GM23338 (cell line): ENCODE measurements at regions not wholly inside any gene's neighbourhood (a gene's known extent, or its start where the extent isn't known, plus 50 kb on each side); places are given as distances from the start of the nearest gene placed in this dataset.

Experiments
- CTCF ChIP-seq, 2 experiments: fragments of 200-600 bp in 1 of 2; sonication (generic) in 1 of 2; conservative IDR thresholded peaks; 2 replicates each; pipeline versions ENCODE4 v1.5.1 to v1.6.1; 2016 to 2017; ENCODE audit warnings: antibody characterized with exemption in 2 of 2, low read depth in 2 of 2, mild to moderate bottlenecking in 2 of 2, moderate library complexity in 1 of 2
- JUNB ChIP-seq: IDR thresholded peaks from one replicate; pipeline ENCODE4 v1.6.1; 2016; ENCODE audit warnings: antibody characterized with exemption; ENCODE audit not compliant: unreplicated experiment

- TF ChIP-seq CTCF (conservative IDR thresholded peaks at IDR 0.05; ENCODE audit: low read depth in 2 of 2) (no peak), JUNB (no peak)
These were observed 240.8 kb downstream of the MN1 start for GRCh38 chr22:27560781-27561180.
